Peyer's patch (tissue), 4 donors: ENCODE measurements at regions not wholly inside any gene's neighbourhood (a gene's known extent, or its start where the extent isn't known, plus 50 kb on each side); places are given as distances from the start of the nearest gene placed in this dataset.

Source experiments
- CTCF ChIP-seq, 6 experiments: fragments of 450-650 bp in 4 of 6; fragments of 200-600 bp in 2 of 6; sonication (generic) in 1 of 6; IDR thresholded peaks; one replicate each; pipeline ENCODE4 v1.5.1; 2017 to 2019; ENCODE audit warnings: antibody characterized with exemption in 6 of 6, mild to moderate bottlenecking in 3 of 6, moderate library complexity in 1 of 6
- POLR2A ChIP-seq, 2 donors: fragments of 450-650 bp; IDR thresholded peaks; one replicate each; pipeline ENCODE4 v1.5.1; 2017; ENCODE audit warnings: antibody characterized with exemption in 2 of 2, mild to moderate bottlenecking in 2 of 2, moderate library complexity in 2 of 2

DNA sequence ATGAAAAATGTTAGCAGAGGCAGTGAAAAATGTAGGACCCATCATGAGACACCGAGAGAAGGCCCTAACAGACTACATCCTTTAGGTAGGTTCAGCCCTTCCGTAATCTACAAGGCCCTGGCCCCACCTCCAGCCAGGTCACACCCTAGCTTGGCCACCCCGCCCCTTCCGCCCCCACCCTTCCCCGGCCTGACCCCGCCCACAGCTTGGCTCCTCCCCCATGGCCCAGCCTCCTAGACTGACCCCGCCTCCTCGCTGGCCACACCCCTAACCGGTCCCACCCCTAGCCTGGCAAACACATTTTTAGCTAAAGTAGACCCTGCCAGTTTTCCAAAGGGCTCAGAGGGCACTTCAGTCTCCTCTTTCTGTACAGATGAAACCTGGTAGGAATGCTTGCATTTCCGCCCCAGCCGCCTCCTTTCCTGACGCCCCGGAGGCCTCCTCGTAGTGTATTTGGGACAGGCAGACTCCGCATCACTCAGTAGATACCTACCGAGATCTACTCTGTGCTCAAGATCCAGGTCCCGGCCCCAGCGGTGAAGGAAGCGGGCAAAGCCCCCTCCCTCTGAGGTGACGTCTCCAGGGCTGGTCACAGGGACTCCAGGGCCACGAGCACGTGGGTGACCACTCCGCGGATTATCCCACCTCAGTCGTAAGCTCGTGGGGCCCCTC lies 443.5 kb downstream of the PREX1 start:
- TF ChIP-seq CTCF (IDR thresholded peaks at IDR 0.05) (no peak), POLR2A (IDR thresholded peaks at IDR 0.05) (no peak)
